RWPE1 (cell line): ENCODE measurements at regions not wholly inside any gene's neighbourhood (a gene's known extent, or its start where the extent isn't known, plus 50 kb on each side); places are given as distances from the start of the nearest gene placed in this dataset.

Experiments
- CTCF ChIA-PET: fragments of 350-600 bp; sonication (Branson Sonifier 250); formaldehyde crosslinking; extraction: SDS; loops from one replicate; lab custom pipeline; 2021; lab: Yijun Ruan, JAX
- POLR2A ChIA-PET: fragments of 400-600 bp; formaldehyde crosslinking; extraction: SDS; loops from one replicate; lab custom pipeline; 2020; ENCODE audit warnings: antibody characterized with exemption; ENCODE audit not compliant: low non-redundant PET; lab: Yijun Ruan, JAX
- DNase-seq: peaks from one replicate; pipeline ENCODE4 v3.0.0; 2012; ENCODE audit warnings: low spot score
- H3K27ac ChIP-seq: fragments of 450-650 bp; 2 replicates; pipeline ENCODE4 v1.5.1; 2017
- CTCF ChIP-seq: fragments of 450-650 bp; conservative IDR thresholded peaks from 2 replicates; pipeline ENCODE4 v1.5.1; 2017; ENCODE audit warnings: low read depth, mild to moderate bottlenecking

- no peak for TF ChIP-seq CTCF
- no peak overlapping the region for H3K27ac ChIP-seq
- CTCF ChIA-PET = no interaction called here
- POLR2A ChIA-PET = no interaction called here
- no peak for DNase-seq
Measured at GRCh38 chr4:24010994-24011393, 121.1 kb upstream of the PPARGC1A start.

GRCh38 chr4:24010573-24010972 lies 120.7 kb upstream of the PPARGC1A start:
- DNase-seq = no peak
- POLR2A ChIA-PET = no interaction called here
- CTCF ChIA-PET = no interaction called here

GRCh38 chr4:24007860-24008261 lies 118.0 kb upstream of the PPARGC1A start:
- no peak for DNase-seq
- CTCF ChIA-PET = interaction anchor here (0.6 kb wide), 1 partner anchor 24 kb away, joined by 3 read pairs; no protein-coding TSS in a partner anchor
- POLR2A ChIA-PET = no interaction called here
- no peak overlapping the region for H3K27ac ChIP-seq
- no peak for TF ChIP-seq CTCF

More at GRCh38 chr4:24010573-24010972, 120.7 kb upstream of the PPARGC1A start:
- H3K27ac ChIP-seq = no peak overlapping the region
- TF ChIP-seq CTCF = no peak

- ChIA-PET POLR2A (no interaction called here), CTCF (interaction anchor here (0.7 kb wide), 1 partner anchor 36 kb away, joined by 8 read pairs; no protein-coding TSS in a partner anchor)
- H3K27ac ChIP-seq = no peak overlapping the region
- no peak for TF ChIP-seq CTCF
- DNase-seq = no peak
Measured at GRCh38 chr4:24006269-24006668, 116.4 kb upstream of the PPARGC1A start.

- TF ChIP-seq CTCF = no peak
- no peak overlapping the region for H3K27ac ChIP-seq
- POLR2A ChIA-PET = no interaction called here
- CTCF ChIA-PET = no interaction called here
- DNase-seq = no peak
Measured at GRCh38 chr4:24003926-24004325, 114.1 kb upstream of the PPARGC1A start.

GRCh38 chr4:24003496-24003895 lies 113.6 kb upstream of the PPARGC1A start:
- no peak overlapping the region for H3K27ac ChIP-seq
- ChIA-PET POLR2A (no interaction called here), CTCF (no interaction called here)
- TF ChIP-seq CTCF = no peak
- DNase-seq = no peak
